K562 (cell line): ENCODE measurements at regions not wholly inside any gene's neighbourhood (a gene's known extent, or its start where the extent isn't known, plus 50 kb on each side); places are given as distances from the start of the nearest gene placed in this dataset.

Experiments used
- ATAC-seq: fragments of 200-7000 bp; cut with Tn5 transposase; 3 replicates; pipeline ENCODE4 v1.9.1; 2020; ENCODE audit warnings: moderate library complexity
- BruUV-seq: library from RNA; stranded (reverse); fragments of 400-500 nt; replicated peaks from 2 replicates; lab custom pipeline; 2021; lab: Mats Ljungman, UMichigan
- CTCF ChIA-PET: fragments of 300-600 bp; formaldehyde crosslinking; extraction: SDS; loops from one replicate; lab custom pipeline; 2021; ENCODE audit warnings: low intra/inter-chr PET ratio; lab: Yijun Ruan, JAX
- POLR2A ChIA-PET: fragments of 300-600, 350-650 bp; sonication (Branson Sonifier 250); formaldehyde crosslinking; extraction: SDS; loops from one replicate; lab custom pipeline; 2021; ENCODE audit warnings: antibody characterized with exemption, inconsistent platforms; lab: Yijun Ruan, JAX
- DNase-seq, 4 experiments: peaks; one replicate each; pipeline versions ENCODE4 v3.0.0 to v3.0.0-alpha.2; 2011 to 2018; ENCODE audit warnings: low spot score in 3 of 4, mixed read lengths in 3 of 4; ENCODE audit errors: extremely low read depth in 1 of 4
- FAIRE-seq: peaks from 2 replicates; lab custom pipeline; 2011; peaks lifted over from hg19 to GRCh38; lab: Jason Lieb, UNC
- H2AFZ ChIP-seq: 2 replicates; pipeline ENCODE4 v1.6.0; 2011; ENCODE audit warnings: low read depth, low read length, control low read depth, inconsistent platforms
- H3K27ac ChIP-seq: fragments of 200-600 bp; 3 replicates; pipeline ENCODE4 v1.8.0; 2011; ENCODE audit warnings: low read depth, mild to moderate bottlenecking, control low read depth, inconsistent platforms, low read length, moderate library complexity, mixed read lengths; ENCODE audit errors: extremely low read depth
- H3K27me3 ChIP-seq, 2 experiments: fragments of 300-600 bp in 1 of 2; 2 replicates in 1 of 2; 3 replicates in 1 of 2; pipeline versions ENCODE4 v1.6.0 to v1.8.0; 2011; ENCODE audit warnings: inconsistent platforms in 2 of 2, low read length in 2 of 2, mild to moderate bottlenecking in 1 of 2, mixed read lengths in 1 of 2, moderate library complexity in 1 of 2; ENCODE audit not compliant: control insufficient read depth in 2 of 2, insufficient read depth in 2 of 2
- H3K36me3 ChIP-seq: fragments of 300-600 bp; 3 replicates; pipeline ENCODE4 v1.8.0; 2011; ENCODE audit warnings: mild to moderate bottlenecking, low read length, inconsistent platforms; ENCODE audit not compliant: control insufficient read depth, insufficient read depth
- H3K4me1 ChIP-seq, 2 experiments: fragments of 200-600 bp in 1 of 2; replicated peaks in 1 of 2; 2 replicates in 1 of 2; 3 replicates in 1 of 2; pipeline versions ENCODE4 v1.5.1 to v1.8.0; 2011; ENCODE audit warnings: inconsistent platforms in 2 of 2, low read length in 2 of 2, mild to moderate bottlenecking in 1 of 2, mixed read lengths in 1 of 2, moderate library complexity in 1 of 2; ENCODE audit not compliant: control insufficient read depth in 2 of 2, insufficient read depth in 2 of 2
- H3K4me2 ChIP-seq: 2 replicates; pipeline ENCODE4 v1.6.1; 2011; ENCODE audit warnings: low read length, control low read depth, inconsistent platforms, mixed read lengths; ENCODE audit not compliant: insufficient read depth
- H3K4me3 ChIP-seq: fragments of 200-600 bp; sonication (generic), shearing (Covaris generic); 2 replicates; pipeline ENCODE4 v1.5.1; 2016; ENCODE audit warnings: control low read depth, inconsistent platforms
- H3K79me2 ChIP-seq: fragments of 200-600 bp; 3 replicates; pipeline ENCODE4 v1.8.0; 2011; ENCODE audit warnings: low read length, inconsistent platforms; ENCODE audit not compliant: control insufficient read depth, insufficient read depth
- H3K9ac ChIP-seq, 2 experiments: 2 replicates each; pipeline versions ENCODE4 v1.6.0 to v1.6.1; 2011; ENCODE audit warnings: low read depth in 2 of 2, low read length in 2 of 2, control low read depth in 1 of 2, inconsistent platforms in 1 of 2, mild to moderate bottlenecking in 1 of 2, mixed read lengths in 1 of 2; ENCODE audit not compliant: insufficient read depth in 1 of 2
- H3K9me1 ChIP-seq: one replicate; pipeline ENCODE4 v1.6.0; 2011; ENCODE audit warnings: inconsistent platforms, mild to moderate bottlenecking, low read length, moderate library complexity; ENCODE audit not compliant: control insufficient read depth, insufficient read depth
- H3K9me3 ChIP-seq: replicated peaks from 2 replicates; pipeline ENCODE4 v1.5.1; 2011; ENCODE audit warnings: low read depth, low read length, inconsistent platforms; ENCODE audit not compliant: control insufficient read depth, insufficient read depth
- H4K20me1 ChIP-seq: replicated peaks from 2 replicates; pipeline ENCODE4 v1.6.1; 2011; ENCODE audit warnings: low read length, inconsistent platforms, mixed read lengths; ENCODE audit not compliant: control insufficient read depth, insufficient read depth
- ASH1L ChIP-seq: fragments of 450-650 bp; IDR thresholded peaks from 2 replicates; pipeline ENCODE4 v1.6.1; 2018; ENCODE audit warnings: borderline replicate concordance, mild to moderate bottlenecking, low read depth; ENCODE audit not compliant: partially characterized antibody
- ATF1 ChIP-seq, 2 experiments: fragments of 450-650 bp in 1 of 2; IDR thresholded peaks; 2 replicates each; pipeline ENCODE4 v1.6.1; 2016; ENCODE audit warnings: missing compliant biosample characterization in 1 of 2, missing genetic modification characterization in 1 of 2
- CCAR2 ChIP-seq: fragments of 200-400 bp; formaldehyde crosslinking; IDR thresholded peaks from 2 replicates; pipeline ENCODE4 v1.6.1; 2017; ENCODE audit warnings: mild to moderate bottlenecking, low read depth, low read length
- CHD1 ChIP-seq: fragments of 200-600 bp; sonication (generic); IDR thresholded peaks from one replicate; pipeline ENCODE4 v1.6.1; 2012; ENCODE audit warnings: mild to moderate bottlenecking, moderate library complexity, low read length, inconsistent platforms
- CSDE1 ChIP-seq, 2 experiments: fragments of 450-650 bp; IDR thresholded peaks; 2 replicates each; pipeline ENCODE4 v1.6.1; 2016; ENCODE audit warnings: mild to moderate bottlenecking in 1 of 2
- DDX20 ChIP-seq: fragments of 450-650 bp; IDR thresholded peaks from 2 replicates; pipeline ENCODE4 v1.6.1; 2016; ENCODE audit warnings: missing genetic modification characterization, low read depth, mild to moderate bottlenecking, missing compliant biosample characterization, moderate library complexity
- GTF2A2 ChIP-seq: IDR thresholded peaks from 2 replicates; pipeline ENCODE4 v1.6.1; 2016; ENCODE audit warnings: mild to moderate bottlenecking, missing genetic modification characterization, missing compliant biosample characterization
- HMGN3 ChIP-seq: IDR thresholded peaks from 2 replicates; pipeline ENCODE4 v1.6.1; 2011; ENCODE audit warnings: borderline replicate concordance, low read depth, mild to moderate bottlenecking, mixed read lengths, low read length; ENCODE audit not compliant: insufficient read length; ENCODE audit errors: extremely low read depth
- KLF6 ChIP-seq: fragments of 250-450 bp; sonication (Bioruptor Pico); IDR thresholded peaks from 2 replicates; pipeline ENCODE4 v1.4.0; 2020; ENCODE audit warnings: mild to moderate bottlenecking, moderate library complexity, borderline replicate concordance
- MTA2 ChIP-seq: fragments of 450-650 bp; IDR thresholded peaks from 2 replicates; pipeline ENCODE4 v1.6.1; 2016; ENCODE audit warnings: low read depth
- MTA3 ChIP-seq: fragments of 450-650 bp; formaldehyde crosslinking; IDR thresholded peaks from 2 replicates; pipeline ENCODE4 v1.6.1; 2017; ENCODE audit warnings: mild to moderate bottlenecking, borderline replicate concordance
- RUNX1 ChIP-seq: sonication (generic); IDR thresholded peaks from 2 replicates; pipeline ENCODE4 v1.6.1; 2016; ENCODE audit warnings: antibody characterized with exemption, low read depth
- SOX6 ChIP-seq: fragments of 450-650 bp; IDR thresholded peaks from 2 replicates; pipeline ENCODE4 v1.6.1; 2014; ENCODE audit warnings: mild to moderate bottlenecking
- SP2 ChIP-seq: IDR thresholded peaks from 2 replicates; pipeline ENCODE4 v1.6.1; 2011; ENCODE audit warnings: mild to moderate bottlenecking, low read depth, low read length, moderate library complexity; ENCODE audit not compliant: poor library complexity, severe bottlenecking; ENCODE audit errors: extremely low read depth
- SRSF3 ChIP-seq: fragments of 200-400 bp; formaldehyde crosslinking; IDR thresholded peaks from 2 replicates; pipeline ENCODE4 v1.6.1; 2016; ENCODE audit warnings: mild to moderate bottlenecking, low read length, moderate library complexity; ENCODE audit not compliant: insufficient read depth
- ZNF23 ChIP-seq: fragments of 250-450 bp; sonication (Bioruptor Pico); IDR thresholded peaks from 2 replicates; pipeline ENCODE4 v1.4.0; 2020; ENCODE audit warnings: mild to moderate bottlenecking
- ZNF436 ChIP-seq: fragments of 250-450, 450-650 bp; sonication (Bioruptor Pico); formaldehyde crosslinking; IDR thresholded peaks from 2 replicates; pipeline ENCODE4 v1.7.0; 2020; ENCODE audit warnings: mild to moderate bottlenecking
- ZNF75A ChIP-seq: fragments of 450-650 bp; formaldehyde crosslinking; IDR thresholded peaks from 2 replicates; pipeline ENCODE4 v1.4.0; 2020; ENCODE audit warnings: mild to moderate bottlenecking
- ZNF780A ChIP-seq: fragments of 250-450 bp; sonication (Bioruptor Pico); IDR thresholded peaks from 2 replicates; pipeline ENCODE4 v1.5.0; 2021; ENCODE audit warnings: mild to moderate bottlenecking
- ZZZ3 ChIP-seq: fragments of 450-650 bp; IDR thresholded peaks from 2 replicates; pipeline ENCODE4 v1.6.1; 2016; ENCODE audit warnings: antibody characterized with exemption, mild to moderate bottlenecking, moderate library complexity
- WGBS: fragments of 100-300 bp; shearing (Covaris generic); methylation state at CpG from one replicate; pipeline ENCODE4 v1.1.6; 2016; ENCODE audit warnings: low coverage, mixed read lengths; ENCODE audit not compliant: insufficient coverage; ENCODE audit errors: missing lambda C conversion rate; 5-methylcytosine and 5-hydroxymethylcytosine counted together
- in situ Hi-C: fragments of 300-500 bp; cut with MboI; formaldehyde crosslinking; loops from 4 replicates; pipeline ENCODE4 v1.15.0; 2018; ENCODE audit warnings: inconsistent platforms, mixed read lengths
- intact Hi-C: fragments of 100-400 bp; cut with micrococcal nuclease; formaldehyde crosslinking; loops from 2 replicates; pipeline ENCODE4 v1.14.2; 2022
- TF ChIP-seq, protein P1 (sequence below): fragments of 450-650 bp; IDR thresholded peaks from 2 replicates; pipeline ENCODE4 v1.6.1; 2016; ENCODE audit warnings: low read depth

GRCh38 chr1:73577206-73577605 is 620.8 kb downstream of the LRRIQ3 start:
- no peak for FAIRE-seq

DNA sequence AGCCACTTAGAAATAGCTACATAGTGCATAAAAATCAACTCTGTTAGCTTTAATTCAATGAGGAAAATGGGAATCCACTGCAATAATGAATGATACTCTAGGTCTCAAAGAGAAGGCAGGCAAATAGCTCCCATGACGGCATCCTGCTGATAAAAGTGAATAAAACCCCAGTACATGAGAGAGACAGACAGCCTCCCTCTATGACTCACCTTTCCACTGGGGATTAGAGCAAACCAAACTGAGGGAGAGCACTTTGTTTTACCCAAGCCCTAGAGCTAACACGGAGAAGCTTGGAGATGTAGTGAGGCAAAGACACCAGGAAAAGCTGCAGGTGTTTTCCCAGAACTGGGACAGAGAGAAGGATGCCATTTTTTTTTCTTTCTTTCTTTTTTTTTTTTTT is 621.9 kb downstream of the LRRIQ3 start:
- no peak for FAIRE-seq
- Histone ChIP-seq H2AFZ (no peak overlapping the region), H3K4me2 (no peak overlapping the region), H3K4me3 (no peak overlapping the region), H3K9ac (no peak overlapping the region), H4K20me1 (no peaks in the 10 kb centered on the region), H3K79me2 (no peaks in the 10 kb centered on the region), H3K9me3 (no peaks in the 10 kb centered on the region), H3K4me1 (no peaks in the 10 kb centered on the region), H3K9me1 (no peaks in the 10 kb centered on the region), H3K27ac (no peak overlapping the region), H3K27me3 (no peaks in the 10 kb centered on the region), H3K36me3 (no peaks in the 10 kb centered on the region)
- no peak for DNase-seq
- in situ Hi-C loops (no loop called here), intact Hi-C loops (no loop called here)
- ATAC-seq = no peak
- WGBS = 0% methylated on average over 2 of the region's 2 CpGs
- ChIA-PET CTCF (no interaction called here), POLR2A (no interaction called here)
- no TSS peak for BruUV-seq
- TF ChIP-seq, protein P1, sequence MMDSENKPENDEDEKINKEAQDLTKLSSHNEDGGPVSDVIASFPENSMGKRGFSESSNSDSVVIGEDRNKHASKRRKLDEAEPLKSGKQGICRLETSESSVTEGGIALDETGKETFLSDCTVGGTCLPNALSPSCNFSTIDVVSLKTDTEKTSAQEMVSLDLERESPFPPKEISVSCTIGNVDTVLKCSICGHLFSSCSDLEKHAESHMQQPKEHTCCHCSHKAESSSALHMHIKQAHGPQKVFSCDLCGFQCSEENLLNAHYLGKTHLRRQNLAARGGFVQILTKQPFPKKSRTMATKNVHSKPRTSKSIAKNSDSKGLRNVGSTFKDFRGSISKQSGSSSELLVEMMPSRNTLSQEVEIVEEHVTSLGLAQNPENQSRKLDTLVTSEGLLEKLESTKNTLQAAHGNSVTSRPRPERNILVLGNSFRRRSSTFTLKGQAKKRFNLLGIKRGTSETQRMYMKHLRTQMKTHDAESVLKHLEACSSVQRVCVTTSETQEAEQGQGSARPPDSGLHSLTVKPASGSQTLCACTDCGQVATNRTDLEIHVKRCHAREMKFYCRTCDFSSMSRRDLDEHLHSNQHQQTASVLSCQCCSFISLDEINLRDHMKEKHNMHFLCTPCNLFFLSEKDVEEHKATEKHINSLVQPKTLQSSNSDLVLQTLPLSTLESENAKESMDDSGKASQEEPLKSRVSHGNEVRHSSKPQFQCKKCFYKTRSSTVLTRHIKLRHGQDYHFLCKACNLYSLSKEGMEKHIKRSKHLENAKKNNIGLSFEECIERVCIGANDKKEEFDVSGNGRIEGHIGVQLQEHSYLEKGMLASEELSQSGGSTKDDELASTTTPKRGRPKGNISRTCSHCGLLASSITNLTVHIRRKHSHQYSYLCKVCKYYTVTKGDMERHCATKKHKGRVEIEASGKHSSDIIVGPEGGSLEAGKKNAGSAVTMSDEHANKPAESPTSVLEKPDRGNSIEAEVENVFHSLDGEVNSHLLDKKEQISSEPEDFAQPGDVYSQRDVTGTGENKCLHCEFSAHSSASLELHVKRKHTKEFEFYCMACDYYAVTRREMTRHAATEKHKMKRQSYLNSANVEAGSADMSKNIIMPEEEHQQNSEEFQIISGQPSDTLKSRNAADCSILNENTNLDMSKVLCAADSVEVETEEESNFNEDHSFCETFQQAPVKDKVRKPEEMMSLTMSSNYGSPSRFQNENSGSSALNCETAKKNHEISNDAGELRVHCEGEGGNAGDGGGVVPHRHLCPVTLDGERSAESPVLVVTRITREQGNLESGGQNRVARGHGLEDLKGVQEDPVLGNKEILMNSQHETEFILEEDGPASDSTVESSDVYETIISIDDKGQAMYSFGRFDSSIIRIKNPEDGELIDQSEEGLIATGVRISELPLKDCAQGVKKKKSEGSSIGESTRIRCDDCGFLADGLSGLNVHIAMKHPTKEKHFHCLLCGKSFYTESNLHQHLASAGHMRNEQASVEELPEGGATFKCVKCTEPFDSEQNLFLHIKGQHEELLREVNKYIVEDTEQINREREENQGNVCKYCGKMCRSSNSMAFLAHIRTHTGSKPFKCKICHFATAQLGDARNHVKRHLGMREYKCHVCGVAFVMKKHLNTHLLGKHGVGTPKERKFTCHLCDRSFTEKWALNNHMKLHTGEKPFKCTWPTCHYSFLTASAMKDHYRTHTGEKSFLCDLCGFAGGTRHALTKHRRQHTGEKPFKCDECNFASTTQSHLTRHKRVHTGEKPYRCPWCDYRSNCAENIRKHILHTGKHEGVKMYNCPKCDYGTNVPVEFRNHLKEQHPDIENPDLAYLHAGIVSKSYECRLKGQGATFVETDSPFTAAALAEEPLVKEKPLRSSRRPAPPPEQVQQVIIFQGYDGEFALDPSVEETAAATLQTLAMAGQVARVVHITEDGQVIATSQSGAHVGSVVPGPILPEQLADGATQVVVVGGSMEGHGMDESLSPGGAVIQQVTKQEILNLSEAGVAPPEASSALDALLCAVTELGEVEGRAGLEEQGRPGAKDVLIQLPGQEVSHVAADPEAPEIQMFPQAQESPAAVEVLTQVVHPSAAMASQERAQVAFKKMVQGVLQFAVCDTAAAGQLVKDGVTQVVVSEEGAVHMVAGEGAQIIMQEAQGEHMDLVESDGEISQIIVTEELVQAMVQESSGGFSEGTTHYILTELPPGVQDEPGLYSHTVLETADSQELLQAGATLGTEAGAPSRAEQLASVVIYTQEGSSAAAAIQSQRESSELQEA = no peak
- TF ChIP-seq KLF6 (no peak), SRSF3 (no peak)

More at GRCh38 chr1:73577206-73577605, 620.8 kb downstream of the LRRIQ3 start:
- no peak overlapping the region for H3K4me3 ChIP-seq
- H3K9ac ChIP-seq = no peak overlapping the region
- no peak overlapping the region for H3K27ac ChIP-seq
- H3K27me3 ChIP-seq = no peaks in the 10 kb centered on the region
- no peak for TF ChIP-seq DDX20 (tag)
- no peak for TF ChIP-seq ATF1 (CRISPR knock-in tag; IDR thresholded peaks at IDR 0.05)
- TF ChIP-seq ATF1 (tag; IDR thresholded peaks at IDR 0.05) = no peak
- no peak for TF ChIP-seq ZZZ3
- no peak for TF ChIP-seq HMGN3
- TF ChIP-seq CHD1 = no peak
- no peak for TF ChIP-seq RUNX1
- TF ChIP-seq ZNF436 = no peak
- TF ChIP-seq ZNF780A (CRISPR knock-in tag) = no peak
- no peak for TF ChIP-seq SOX6
- no peak for TF ChIP-seq SP2
- no peak for TF ChIP-seq MTA3
- no peak for TF ChIP-seq MTA2
- no peak for TF ChIP-seq ASH1L
- TF ChIP-seq CSDE1 (IDR thresholded peaks at IDR 0.05) = no peak
- no peak for TF ChIP-seq ZNF23 (CRISPR knock-in tag)
- TF ChIP-seq CCAR2 = no peak
- TF ChIP-seq GTF2A2 (tag) = no peak
- TF ChIP-seq ZNF75A (CRISPR knock-in tag) = no peak
- H3K4me1 ChIP-seq = no peaks in the 10 kb centered on the region
- intact Hi-C loops = no loop called here
- no peaks in the 10 kb centered on the region for H3K9me1 ChIP-seq
- 0% methylated on average over 1 of the region's 1 CpG for WGBS
- no peaks in the 10 kb centered on the region for H3K36me3 ChIP-seq
- no peaks in the 10 kb centered on the region for H3K79me2 ChIP-seq
- H4K20me1 ChIP-seq = no peaks in the 10 kb centered on the region
- no TSS peak for BruUV-seq
- in situ Hi-C loops = no loop called here
- ChIA-PET POLR2A (no interaction called here), CTCF (no interaction called here)
- DNase-seq = no peak
- H2AFZ ChIP-seq = no peak overlapping the region
- no peaks in the 10 kb centered on the region for H3K9me3 ChIP-seq
- H3K4me2 ChIP-seq = no peak overlapping the region
- ATAC-seq = no peak
